ENCODE measurements at regions not wholly inside any gene's neighbourhood (a gene's known extent, or its start where the extent isn't known, plus 50 kb on each side); places are given as distances from the start of the nearest gene placed in this dataset.

- DNase-seq: no peak
Observed at GRCh38 chr4:117014236-117014635, 71.1 kb downstream of the TRAM1L1 start.

- DNase-seq: peak; percentile 40
Observed at GRCh38 chr4:117010671-117011070, 74.7 kb downstream of the TRAM1L1 start.

GRCh38 chr4:117001077-117001476, 84.3 kb downstream of the TRAM1L1 start:
- DNase-seq: peak; percentile 71

GRCh38 chr4:116982656-116983055, 102.7 kb downstream of the TRAM1L1 start:
- no peak for DNase-seq

GRCh38 chr4:116980436-116980835, 104.9 kb downstream of the TRAM1L1 start:
- peak; percentile 41 for DNase-seq

- DNase-seq: no peak
Observed at GRCh38 chr4:116959045-116959444, 126.3 kb downstream of the TRAM1L1 start.

GRCh38 chr4:116953947-116954346, 131.4 kb downstream of the TRAM1L1 start:
- DNase-seq: peak; percentile 6

GRCh38 chr4:116952530-116953136, 132.7 kb downstream of the TRAM1L1 start:
- no peak for DNase-seq

GRCh38 chr4:116949856-116950255, 135.5 kb downstream of the TRAM1L1 start:
- DNase-seq: no peak

- peak; percentile 90 for DNase-seq
Observed at GRCh38 chr4:116942315-116942714, 143.1 kb downstream of the TRAM1L1 start.

GRCh38 chr4:116930329-116930728, 155.0 kb downstream of the TRAM1L1 start:
- DNase-seq: no peak

GRCh38 chr4:116926631-116927295, 158.6 kb downstream of the TRAM1L1 start:
- no peak for DNase-seq

- no peak for DNase-seq
Observed at GRCh38 chr4:116925900-116926457, 159.4 kb downstream of the TRAM1L1 start.

- DNase-seq: no peak
Observed at GRCh38 chr4:116923389-116923788, 162.0 kb downstream of the TRAM1L1 start.

GRCh38 chr4:116913451-116913850, 171.9 kb downstream of the TRAM1L1 start:
- peak; percentile 33 for DNase-seq

- DNase-seq: no peak
Observed at GRCh38 chr4:116906758-116907157, 178.6 kb downstream of the TRAM1L1 start.

GRCh38 chr4:116899561-116899960, 185.8 kb downstream of the TRAM1L1 start:
- DNase-seq: peak; percentile 72

GRCh38 chr4:116885579-116885978, 199.8 kb downstream of the TRAM1L1 start:
- no peak for DNase-seq

GRCh38 chr4:116882503-116882902, 202.9 kb downstream of the TRAM1L1 start:
- no peak for DNase-seq

GRCh38 chr4:116881077-116881476, 204.3 kb downstream of the TRAM1L1 start:
- DNase-seq: no peak

- no peak for DNase-seq
Observed at GRCh38 chr4:116880625-116881024, 204.8 kb downstream of the TRAM1L1 start.

GRCh38 chr4:116878280-116878679, 207.1 kb downstream of the TRAM1L1 start:
- peak; percentile 5 for DNase-seq

- no peak for DNase-seq
Observed at GRCh38 chr4:116877069-116877468, 208.3 kb downstream of the TRAM1L1 start.

- no peak for DNase-seq
Observed at GRCh38 chr4:116872941-116873340, 212.4 kb downstream of the TRAM1L1 start.

- DNase-seq: no peak
Observed at GRCh38 chr4:116872308-116872707, 213.1 kb downstream of the TRAM1L1 start.
